ENCODE measurements at regions not wholly inside any gene's neighbourhood (a gene's known extent, or its start where the extent isn't known, plus 50 kb on each side); places are given as distances from the start of the nearest gene placed in this dataset.

GRCh38 chr18:35919179-35919578, 53.3 kb upstream of the RMP24 start:
- no peak overlapping the region for H3K9ac ChIP-seq (ENCODE audit: control insufficient read depth, insufficient read depth, low read length)
- no peaks in the 10 kb centered on the region for H3K9me3 ChIP-seq (replicated peaks; ENCODE audit: control insufficient read depth, insufficient read depth, low read length)
- TF ChIP-seq STAT3 (IDR thresholded peaks at IDR 0.05; ENCODE audit: low read depth, low read length): no peak
- H3K36me3 ChIP-seq (ENCODE audit: control insufficient read depth in 2 of 2, insufficient read depth in 2 of 2, low read length in 1 of 2): no peaks in the 10 kb centered on the region
- intact Hi-C loops (cut with micrococcal nuclease; ENCODE audit: unreplicated experiment): no loop called here
- no peak overlapping the region for H3K4me3 ChIP-seq
- ChIA-PET POLR2A (no interaction called here), RAD21 (ENCODE audit: unreplicated experiment) (no interaction called here), SMC1A (ENCODE audit: uncharacterized antibody, unreplicated experiment) (no interaction called here), CTCF (no interaction called here)
- no peak overlapping the region for H3K27ac ChIP-seq (ENCODE audit: control insufficient read depth, insufficient read depth)
- H2AFZ ChIP-seq (ENCODE audit: control insufficient read depth, low read depth, low read length): no peak overlapping the region
- no peak for DNase-seq (ENCODE audit: low read depth, low spot score)
- no peaks in the 10 kb centered on the region for H3K79me2 ChIP-seq (ENCODE audit: control insufficient read depth, insufficient read depth, low read length)
- no peaks in the 10 kb centered on the region for H3K4me1 ChIP-seq (ENCODE audit: control insufficient read depth, insufficient read depth, low read length)
- BruUV-seq (replicated peaks): no TSS peak
- in situ Hi-C loops (cut with MboI): no loop called here
- 46% methylated on average over 2 of the region's 2 CpGs for WGBS (ENCODE audit: insufficient coverage, insufficient replicate concordance, low lambda C conversion rate, missing lambda C conversion rate)
- H4K20me1 ChIP-seq (ENCODE audit: control insufficient read depth, insufficient read depth): no peaks in the 10 kb centered on the region
- H3K4me2 ChIP-seq (ENCODE audit: control insufficient read depth, insufficient read depth): no peak overlapping the region
- no peaks in the 10 kb centered on the region for H3K27me3 ChIP-seq (replicated peaks in 1 of 2; ENCODE audit: control insufficient read depth in 2 of 2, insufficient read depth in 2 of 2, low read length in 1 of 2)
- FAIRE-seq: no peak
- ATAC-seq: no peak

GRCh38 chr18:35920623-35921022, 51.9 kb upstream of the RMP24 start:
- Histone ChIP-seq H2AFZ (ENCODE audit: control insufficient read depth, low read depth, low read length) (no peak overlapping the region), H4K20me1 (ENCODE audit: control insufficient read depth, insufficient read depth) (no peaks in the 10 kb centered on the region), H3K4me3 (no peak overlapping the region), H3K9me3 (replicated peaks; ENCODE audit: control insufficient read depth, insufficient read depth, low read length) (no peaks in the 10 kb centered on the region), H3K27ac (ENCODE audit: control insufficient read depth, insufficient read depth) (no peak overlapping the region), H3K4me1 (ENCODE audit: control insufficient read depth, insufficient read depth, low read length) (no peaks in the 10 kb centered on the region), H3K9ac (ENCODE audit: control insufficient read depth, insufficient read depth, low read length) (no peak overlapping the region), H3K27me3 (replicated peaks in 1 of 2; ENCODE audit: control insufficient read depth in 2 of 2, insufficient read depth in 2 of 2, low read length in 1 of 2) (no peaks in the 10 kb centered on the region), H3K4me2 (ENCODE audit: control insufficient read depth, insufficient read depth) (no peak overlapping the region), H3K36me3 (ENCODE audit: control insufficient read depth in 2 of 2, insufficient read depth in 2 of 2, low read length in 1 of 2) (no peaks in the 10 kb centered on the region), H3K79me2 (ENCODE audit: control insufficient read depth, insufficient read depth, low read length) (no peaks in the 10 kb centered on the region)
- SMC1A ChIA-PET (ENCODE audit: uncharacterized antibody, unreplicated experiment): no interaction called here
- RAD21 ChIA-PET (ENCODE audit: unreplicated experiment): no interaction called here
- in situ Hi-C loops (cut with MboI) (no loop called here), intact Hi-C loops (cut with micrococcal nuclease; ENCODE audit: unreplicated experiment) (no loop called here)
- no peak for ATAC-seq
- DNase-seq (ENCODE audit: low read depth, low spot score): no peak
- CTCF ChIA-PET: no interaction called here
- WGBS (ENCODE audit: insufficient coverage, insufficient replicate concordance, low lambda C conversion rate, missing lambda C conversion rate): 0% methylated on average over 1 of the region's 1 CpG
- POLR2A ChIA-PET: no interaction called here
- BruUV-seq (replicated peaks): no TSS peak
- no peak for FAIRE-seq
- TF ChIP-seq KLF5 (IDR thresholded peaks at IDR 0.05; ENCODE audit: partially characterized antibody): no peak
- TF ChIP-seq CUX1 (IDR thresholded peaks at IDR 0.05; ENCODE audit: insufficient replicate concordance, low read depth, low read length): no peak
- no peak for TF ChIP-seq WRNIP1 (IDR thresholded peaks at IDR 0.05; ENCODE audit: borderline replicate concordance, low read depth, low read length)
- no peak for TF ChIP-seq TBL1XR1 (IDR thresholded peaks at IDR 0.05; ENCODE audit: low read depth, low read length)
- TF ChIP-seq ZNF384 (IDR thresholded peaks at IDR 0.05; ENCODE audit: borderline replicate concordance, low read depth, low read length): no peak
- no peak for TF ChIP-seq HSF1 (IDR thresholded peaks at IDR 0.05; ENCODE audit: low read depth, low read length)
- TF ChIP-seq CBX3 (IDR thresholded peaks at IDR 0.05; ENCODE audit: borderline replicate concordance, low read depth): no peak
- TF ChIP-seq NFIC (IDR thresholded peaks at IDR 0.05; ENCODE audit: low read depth, low read length): no peak
